ENCODE measurements at regions not wholly inside any gene's neighbourhood (a gene's known extent, or its start where the extent isn't known, plus 50 kb on each side); places are given as distances from the start of the nearest gene placed in this dataset.

DNA sequence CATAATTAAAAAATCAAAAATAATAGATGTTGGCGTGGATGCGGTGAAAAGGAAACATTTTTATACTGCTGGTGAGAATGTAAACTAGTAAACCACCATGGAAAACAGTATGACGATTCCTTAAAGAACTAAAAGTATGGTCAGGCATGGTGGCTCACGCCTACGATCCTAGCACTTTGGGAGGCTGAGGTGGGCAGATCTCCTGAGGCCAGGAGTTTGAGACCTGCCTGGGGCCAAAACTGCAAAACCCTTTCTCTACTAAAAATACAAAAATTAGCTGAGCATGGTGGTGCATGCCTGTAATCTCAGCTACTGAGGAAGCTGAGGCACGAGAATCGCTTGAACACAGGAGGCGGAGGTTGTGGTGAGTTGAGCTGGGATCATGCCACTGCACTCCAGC lies 195.7 kb upstream of the BMP4 start:
- TF ChIP-seq, protein P1, sequence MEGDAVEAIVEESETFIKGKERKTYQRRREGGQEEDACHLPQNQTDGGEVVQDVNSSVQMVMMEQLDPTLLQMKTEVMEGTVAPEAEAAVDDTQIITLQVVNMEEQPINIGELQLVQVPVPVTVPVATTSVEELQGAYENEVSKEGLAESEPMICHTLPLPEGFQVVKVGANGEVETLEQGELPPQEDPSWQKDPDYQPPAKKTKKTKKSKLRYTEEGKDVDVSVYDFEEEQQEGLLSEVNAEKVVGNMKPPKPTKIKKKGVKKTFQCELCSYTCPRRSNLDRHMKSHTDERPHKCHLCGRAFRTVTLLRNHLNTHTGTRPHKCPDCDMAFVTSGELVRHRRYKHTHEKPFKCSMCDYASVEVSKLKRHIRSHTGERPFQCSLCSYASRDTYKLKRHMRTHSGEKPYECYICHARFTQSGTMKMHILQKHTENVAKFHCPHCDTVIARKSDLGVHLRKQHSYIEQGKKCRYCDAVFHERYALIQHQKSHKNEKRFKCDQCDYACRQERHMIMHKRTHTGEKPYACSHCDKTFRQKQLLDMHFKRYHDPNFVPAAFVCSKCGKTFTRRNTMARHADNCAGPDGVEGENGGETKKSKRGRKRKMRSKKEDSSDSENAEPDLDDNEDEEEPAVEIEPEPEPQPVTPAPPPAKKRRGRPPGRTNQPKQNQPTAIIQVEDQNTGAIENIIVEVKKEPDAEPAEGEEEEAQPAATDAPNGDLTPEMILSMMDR (IDR thresholded peaks at IDR 0.05; ENCODE audit: control insufficient read depth, insufficient read depth, low read depth, low read length, missing control alignments), result no peak
- no peak overlapping the region for H3K4me3 ChIP-seq (ENCODE audit: control insufficient read depth, low read depth, low read length)
- no peak for DNase-seq (ENCODE audit: low read depth)

DNA sequence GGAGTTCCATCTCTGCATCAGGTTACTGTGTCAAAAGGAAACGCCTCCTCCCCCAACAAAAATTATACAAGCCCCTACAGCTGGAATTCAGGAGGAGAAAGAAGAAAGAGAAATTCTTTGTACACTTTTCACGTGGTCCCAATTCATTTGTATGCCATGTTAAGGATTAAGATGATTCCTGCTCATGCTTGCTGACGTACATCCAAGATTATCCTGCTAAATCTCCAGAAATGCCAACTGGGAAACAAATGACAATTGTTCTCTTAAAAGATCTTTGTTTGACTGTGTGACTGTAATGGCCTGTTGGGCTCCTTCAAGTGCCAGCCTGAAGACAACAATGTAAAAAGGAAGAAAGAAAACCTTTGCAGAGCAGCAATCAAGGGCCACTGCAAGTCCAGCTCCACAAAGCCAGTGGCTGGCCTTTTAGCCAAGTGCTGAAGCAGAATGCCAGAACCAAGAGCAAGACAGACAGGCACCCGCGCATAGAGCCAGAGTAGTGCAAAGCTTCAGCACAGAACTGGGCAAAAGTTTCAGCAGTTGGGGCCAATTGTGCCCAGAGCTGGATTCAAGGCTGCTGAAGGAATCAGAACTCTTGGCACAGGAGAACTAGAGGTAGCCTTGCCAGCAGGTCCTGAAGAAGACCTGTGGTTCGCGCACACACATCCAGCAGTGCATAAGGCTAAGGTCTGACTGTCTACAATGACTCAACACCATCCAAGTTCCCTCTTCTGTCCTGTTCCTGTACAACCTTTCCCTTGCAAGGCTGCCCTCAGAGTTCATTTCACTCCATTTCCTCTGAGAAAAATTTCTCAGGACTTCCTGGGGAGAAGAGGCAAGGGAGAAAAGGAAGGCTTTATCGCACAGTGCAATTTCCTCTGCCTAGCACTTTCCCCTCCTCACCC lies 209.7 kb upstream of the BMP4 start:
- TF ChIP-seq, protein P1 (IDR thresholded peaks at IDR 0.05; ENCODE audit: control insufficient read depth, insufficient read depth, low read depth, low read length, missing control alignments), result no peak
- no peak for DNase-seq (ENCODE audit: low read depth)
- H3K4me3 ChIP-seq (ENCODE audit: control insufficient read depth, low read depth, low read length), result no peak overlapping the region

DNA sequence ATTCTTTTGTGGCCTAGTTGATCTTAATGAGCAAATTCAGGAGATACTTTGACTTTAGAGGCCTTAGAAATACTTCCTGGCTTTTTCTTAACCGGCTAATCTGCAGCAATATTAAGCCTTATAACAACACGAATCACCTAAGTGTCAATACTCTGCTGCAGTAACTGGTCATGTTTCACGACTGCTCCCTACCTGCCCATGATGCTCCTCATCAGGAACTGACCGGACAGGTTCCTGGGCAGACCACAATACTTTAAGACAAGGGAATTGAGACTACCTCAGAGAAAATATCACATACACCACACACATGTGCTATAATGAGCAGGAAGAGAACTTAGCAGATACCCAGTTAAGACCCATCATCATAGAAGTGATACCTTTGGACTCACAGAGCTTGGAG lies 211.9 kb upstream of the BMP4 start:
- no peak overlapping the region for H3K4me3 ChIP-seq (ENCODE audit: control insufficient read depth, low read depth, low read length)
- TF ChIP-seq, protein P1 (IDR thresholded peaks at IDR 0.05; ENCODE audit: control insufficient read depth, insufficient read depth, low read depth, low read length, missing control alignments), result no peak
- DNase-seq (ENCODE audit: low read depth), result no peak

DNA sequence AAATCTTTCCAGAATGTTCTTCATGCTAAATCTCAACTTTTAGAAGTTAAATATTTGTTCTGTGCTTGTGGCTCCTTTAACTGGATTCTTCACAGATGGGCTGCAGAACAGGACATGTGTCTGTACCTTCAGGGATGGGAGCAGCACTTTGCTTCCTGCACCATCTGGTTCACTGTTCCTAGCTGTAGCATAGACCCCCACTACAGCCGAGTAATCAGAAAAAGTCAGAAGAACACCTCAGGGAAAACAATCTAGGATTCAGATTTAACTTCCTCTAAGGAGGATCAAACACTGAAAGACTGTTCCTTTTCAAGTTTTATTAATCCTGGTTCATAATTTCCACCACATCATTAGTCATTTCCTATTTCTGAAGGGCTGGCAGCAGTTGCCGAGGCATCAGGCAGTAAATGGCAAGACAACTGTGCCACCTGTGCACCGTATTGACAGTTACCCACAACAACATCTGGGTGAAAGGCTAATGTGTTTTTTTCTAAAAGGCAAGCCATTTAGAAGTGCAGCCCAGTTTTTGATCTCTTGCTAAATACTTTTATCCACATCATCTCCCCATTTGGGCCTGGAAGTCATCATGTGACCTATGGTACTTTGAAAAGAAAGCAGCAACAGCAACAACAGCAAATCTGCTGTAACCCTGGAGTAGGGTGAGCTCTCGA lies 212.8 kb upstream of the BMP4 start:
- no peak for DNase-seq (ENCODE audit: low read depth)
- no peak overlapping the region for H3K4me3 ChIP-seq (ENCODE audit: control insufficient read depth, low read depth, low read length)
- TF ChIP-seq, protein P1 (IDR thresholded peaks at IDR 0.05; ENCODE audit: control insufficient read depth, insufficient read depth, low read depth, low read length, missing control alignments), result no peak

DNA sequence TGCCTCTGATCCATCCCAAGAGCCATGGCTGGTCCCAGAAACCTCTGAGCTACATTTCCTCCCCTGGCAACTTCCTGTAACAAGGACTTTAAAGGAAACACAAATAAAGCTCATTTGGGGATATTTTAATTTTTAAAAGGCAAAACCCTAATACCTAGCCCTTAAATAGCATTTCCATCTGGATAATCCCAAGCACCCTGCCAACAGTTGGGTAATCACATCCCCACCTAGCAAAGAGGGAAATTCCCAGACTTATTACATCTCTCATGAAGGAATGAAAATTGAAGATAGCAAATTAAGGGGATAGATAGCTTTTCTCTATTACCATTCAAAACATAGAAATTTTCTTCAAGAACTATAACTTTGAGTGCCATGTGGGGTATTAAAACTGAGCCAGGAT lies 213.7 kb upstream of the BMP4 start:
- TF ChIP-seq, protein P1 (IDR thresholded peaks at IDR 0.05; ENCODE audit: control insufficient read depth, insufficient read depth, low read depth, low read length, missing control alignments), result no peak
- no peak overlapping the region for H3K4me3 ChIP-seq (ENCODE audit: control insufficient read depth, low read depth, low read length)
- DNase-seq (ENCODE audit: low read depth), result no peak

DNA sequence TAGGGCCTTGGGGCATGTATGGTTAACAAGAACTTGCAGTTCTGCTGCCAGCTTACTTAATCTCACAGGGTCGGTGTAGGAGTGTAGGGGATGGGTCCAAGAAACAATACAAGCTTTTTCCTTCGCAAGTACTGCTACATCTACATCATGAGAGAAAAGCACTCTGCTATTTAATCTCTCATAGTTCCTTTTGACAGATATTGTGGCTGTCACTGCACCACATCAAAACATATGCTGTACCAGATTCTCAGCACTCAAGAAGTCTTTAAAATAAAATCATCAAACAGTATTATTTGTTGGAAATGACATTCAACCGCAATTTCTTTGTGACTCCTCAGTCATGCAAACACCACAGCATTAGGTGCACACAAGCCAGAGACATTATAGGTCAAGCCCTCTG lies 215.5 kb upstream of the BMP4 start:
- TF ChIP-seq, protein P1 (IDR thresholded peaks at IDR 0.05; ENCODE audit: control insufficient read depth, insufficient read depth, low read depth, low read length, missing control alignments), result no peak
- no peak overlapping the region for H3K4me3 ChIP-seq (ENCODE audit: control insufficient read depth, low read depth, low read length)
- DNase-seq (ENCODE audit: low read depth), result no peak

Data from AG09309 (cell line).